ENCODE measurements at regions not wholly inside any gene's neighbourhood (a gene's known extent, or its start where the extent isn't known, plus 50 kb on each side); places are given as distances from the start of the nearest gene placed in this dataset.
A peak's percentile ranks its signal among the peaks of the same experiment; 100 is the strongest.

- no peak for DNase-seq
These were observed 114.6 kb upstream of the RMST start for GRCh38 chr12:97347956-97348355.

GRCh38 chr12:97358361-97358760, 104.2 kb upstream of the RMST start:
- no peak for DNase-seq

DNA sequence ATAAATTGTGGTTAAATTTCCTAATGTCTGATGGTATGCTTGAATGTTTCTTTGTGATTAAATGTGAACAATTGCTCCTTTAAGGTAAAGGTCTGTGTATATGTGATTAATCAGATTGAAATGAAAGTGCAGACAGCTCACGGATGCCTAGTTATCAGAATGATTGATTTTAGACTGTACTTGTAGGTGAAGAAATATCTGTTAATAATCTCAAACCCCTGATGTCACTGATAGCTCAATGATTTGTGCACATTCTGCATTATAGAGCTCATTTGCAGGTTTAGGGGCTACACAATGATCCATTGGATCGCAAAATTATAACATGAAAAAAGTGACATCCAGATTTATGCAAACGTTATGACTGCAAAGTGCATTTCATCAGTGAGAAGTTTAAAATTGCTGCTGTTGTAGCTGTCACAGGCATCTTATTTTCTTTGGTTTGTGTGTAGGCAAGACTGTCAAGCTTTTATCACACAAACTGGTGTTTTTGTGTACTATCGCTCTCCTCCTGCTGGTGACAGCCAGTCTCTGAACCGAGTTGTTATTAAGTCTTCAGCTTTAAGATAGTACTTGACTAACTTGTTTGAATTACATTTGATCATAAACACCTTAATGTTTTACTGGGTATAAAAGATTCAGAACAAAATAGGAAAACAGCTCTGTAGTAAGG, 103.4 kb upstream of the RMST start:
- DNase-seq = no peak

- no peak for DNase-seq
These were observed 98.9 kb upstream of the RMST start for GRCh38 chr12:97363693-97364092.

GRCh38 chr12:97368462-97369163, 94.0 kb upstream of the RMST start:
- DNase-seq = no peak

GRCh38 chr12:97375310-97375709, 87.3 kb upstream of the RMST start:
- DNase-seq = no peak

- no peak for DNase-seq
These were observed 82.2 kb upstream of the RMST start for GRCh38 chr12:97380440-97380839.

GRCh38 chr12:97385121-97385520, 77.5 kb upstream of the RMST start:
- no peak for DNase-seq

- no peak for DNase-seq
These were observed 76.4 kb upstream of the RMST start for GRCh38 chr12:97386133-97386581.

GRCh38 chr12:97387844-97388243, 74.8 kb upstream of the RMST start:
- no peak for DNase-seq

- no peak for DNase-seq
These were observed 67.9 kb upstream of the RMST start for GRCh38 chr12:97394657-97395056.

DNA sequence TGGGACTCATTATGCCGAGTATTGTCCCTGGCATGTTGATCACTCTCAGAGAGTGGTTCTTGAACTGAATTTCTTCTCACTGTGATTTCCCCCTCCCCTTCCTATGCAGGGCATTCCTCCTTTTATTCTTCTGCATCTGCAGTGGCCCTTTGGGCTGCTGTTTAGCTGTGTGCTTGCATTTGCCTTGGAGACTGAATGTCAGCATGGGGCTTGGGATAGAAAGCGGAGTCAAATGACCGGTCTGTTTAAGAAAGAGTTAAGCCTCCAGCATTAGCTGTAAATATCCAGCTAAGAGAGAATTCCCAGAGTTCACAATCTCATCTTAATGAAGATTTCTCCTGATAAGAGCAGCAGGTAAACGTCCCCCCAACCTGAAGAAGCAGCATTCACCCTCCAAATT, 65.6 kb upstream of the RMST start:
- no peak for DNase-seq

DNA sequence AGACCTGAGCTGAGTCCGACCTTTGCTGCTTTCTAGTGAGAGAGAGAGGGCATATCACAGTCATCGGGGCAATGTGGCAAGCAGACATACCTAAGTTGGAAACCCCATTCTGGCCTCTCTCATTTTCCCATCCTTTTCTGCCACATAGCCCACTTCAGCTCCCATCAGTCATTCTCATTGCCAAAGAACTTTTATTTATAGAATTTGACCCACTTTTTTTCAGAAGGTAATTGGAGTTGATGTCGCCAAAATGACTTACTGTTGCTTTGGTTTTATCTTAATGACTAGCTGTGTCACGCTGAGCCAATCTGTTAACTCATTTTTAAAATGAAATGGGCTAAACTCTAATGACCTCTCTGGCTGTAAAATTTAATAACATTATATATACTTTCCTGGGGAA, 63.9 kb upstream of the RMST start:
- DNase-seq = no peak

DNA sequence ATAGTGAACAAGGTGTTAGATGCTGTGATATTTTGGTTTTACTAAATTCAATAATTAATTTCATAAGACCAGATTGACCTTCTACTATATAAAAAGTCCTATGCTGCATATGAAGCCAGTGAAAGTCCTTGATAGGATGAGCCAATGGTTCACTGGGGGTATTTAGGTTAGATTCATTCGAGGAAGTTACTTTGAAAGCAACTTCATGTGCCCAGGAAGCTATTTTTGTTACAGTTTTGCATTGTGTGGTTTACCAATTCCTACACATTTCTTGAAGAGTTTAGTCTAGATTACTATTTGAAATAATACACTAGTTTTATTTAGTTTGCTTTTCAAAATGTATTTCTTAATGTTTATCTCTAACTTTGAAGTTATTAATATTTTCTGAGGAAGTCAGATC, 58.5 kb upstream of the RMST start:
- no peak for DNase-seq

GRCh38 chr12:97404543-97404942, 58.1 kb upstream of the RMST start:
- peak; percentile 53 for DNase-seq

DNA sequence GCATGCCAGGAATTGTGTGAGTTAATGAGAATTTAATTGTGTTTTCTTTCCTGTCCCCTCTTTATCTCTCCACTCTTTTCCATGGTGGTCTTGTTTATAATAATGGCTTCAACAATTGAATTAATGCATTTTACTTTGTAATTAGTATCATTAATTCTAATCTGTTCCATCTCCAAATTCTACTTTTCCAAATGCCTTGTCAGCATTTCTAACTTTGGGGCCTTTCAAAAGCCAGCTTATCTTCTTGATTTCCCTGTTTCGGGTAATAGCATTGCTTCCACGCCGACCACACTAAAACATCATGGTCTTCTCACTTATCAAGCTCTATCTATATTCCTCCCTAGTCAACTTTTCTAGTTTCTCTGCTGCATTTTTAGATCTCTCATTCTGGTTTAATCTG, 54.2 kb upstream of the RMST start:
- no peak for DNase-seq

DNA sequence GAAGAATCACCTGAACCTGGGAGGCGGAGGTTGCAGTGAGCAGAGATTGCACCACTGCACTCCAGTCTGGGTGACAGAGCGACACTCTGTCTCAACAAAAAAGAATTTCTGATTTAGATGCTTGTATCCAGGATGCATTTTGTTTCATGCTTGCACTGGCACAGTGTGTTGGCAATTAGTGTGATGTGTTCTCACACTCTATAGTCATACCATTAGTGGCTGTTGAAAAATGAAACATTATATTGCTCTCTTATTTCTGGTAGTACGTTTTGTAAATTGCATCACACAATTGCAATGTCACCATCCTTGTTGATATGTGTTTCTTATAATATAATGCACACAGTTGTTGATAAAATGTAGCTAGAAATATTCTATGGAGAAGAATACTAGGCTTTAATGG, 51.3 kb upstream of the RMST start:
- DNase-seq = no peak
